HuH-7 (cell line): ENCODE measurements at regions not wholly inside any gene's neighbourhood (a gene's known extent, or its start where the extent isn't known, plus 50 kb on each side); places are given as distances from the start of the nearest gene placed in this dataset.

Experiments
- DNase-seq: peaks from one replicate; pipeline ENCODE4 v3.0.0; 2011; ENCODE audit warnings: low spot score

- DNase-seq: no peak
Observed at GRCh38 chr6:167674486-167674885, 152.2 kb upstream of the AFDN start.

- peak; percentile 95 for DNase-seq
Observed at GRCh38 chr6:167676000-167676665, 150.6 kb upstream of the AFDN start.

GRCh38 chr6:167676666-167677421 lies 149.9 kb upstream of the AFDN start:
- no peak for DNase-seq

GRCh38 chr6:167677422-167677789 lies 149.3 kb upstream of the AFDN start:
- DNase-seq: no peak

- DNase-seq: peak; percentile 96
Observed at GRCh38 chr6:167678102-167679101, 148.3 kb upstream of the AFDN start.

- DNase-seq: no peak
Observed at GRCh38 chr6:167679122-167679736, 147.5 kb upstream of the AFDN start.

- DNase-seq: no peak
Observed at GRCh38 chr6:167679790-167680604, 146.7 kb upstream of the AFDN start.

- no peak for DNase-seq
Observed at GRCh38 chr6:167680605-167681149, 146.0 kb upstream of the AFDN start.

- no peak for DNase-seq
Observed at GRCh38 chr6:167682125-167682524, 144.6 kb upstream of the AFDN start.

GRCh38 chr6:167682546-167683027 lies 144.1 kb upstream of the AFDN start:
- DNase-seq: no peak

- DNase-seq: peak; percentile 85
Observed at GRCh38 chr6:167683028-167683862, 143.5 kb upstream of the AFDN start.

- DNase-seq: no peak
Observed at GRCh38 chr6:167684276-167685104, 142.2 kb upstream of the AFDN start.

GRCh38 chr6:167685654-167686053 lies 141.1 kb upstream of the AFDN start:
- no peak for DNase-seq

- no peak for DNase-seq
Observed at GRCh38 chr6:167686204-167686893, 140.4 kb upstream of the AFDN start.

- DNase-seq: no peak
Observed at GRCh38 chr6:167687116-167687725, 139.5 kb upstream of the AFDN start.

- no peak for DNase-seq
Observed at GRCh38 chr6:167688123-167688522, 138.6 kb upstream of the AFDN start.

- DNase-seq: no peak
Observed at GRCh38 chr6:167689278-167689677, 137.4 kb upstream of the AFDN start.

GRCh38 chr6:167689751-167690150 lies 137.0 kb upstream of the AFDN start:
- no peak for DNase-seq
